ENCODE measurements at regions not wholly inside any gene's neighbourhood (a gene's known extent, or its start where the extent isn't known, plus 50 kb on each side); places are given as distances from the start of the nearest gene placed in this dataset.
"Not testable (repeated sequence)": the region's sequence is repeated elsewhere in the genome, so short reads cannot be mapped to it uniquely, and the experiment has no call there.

DNA sequence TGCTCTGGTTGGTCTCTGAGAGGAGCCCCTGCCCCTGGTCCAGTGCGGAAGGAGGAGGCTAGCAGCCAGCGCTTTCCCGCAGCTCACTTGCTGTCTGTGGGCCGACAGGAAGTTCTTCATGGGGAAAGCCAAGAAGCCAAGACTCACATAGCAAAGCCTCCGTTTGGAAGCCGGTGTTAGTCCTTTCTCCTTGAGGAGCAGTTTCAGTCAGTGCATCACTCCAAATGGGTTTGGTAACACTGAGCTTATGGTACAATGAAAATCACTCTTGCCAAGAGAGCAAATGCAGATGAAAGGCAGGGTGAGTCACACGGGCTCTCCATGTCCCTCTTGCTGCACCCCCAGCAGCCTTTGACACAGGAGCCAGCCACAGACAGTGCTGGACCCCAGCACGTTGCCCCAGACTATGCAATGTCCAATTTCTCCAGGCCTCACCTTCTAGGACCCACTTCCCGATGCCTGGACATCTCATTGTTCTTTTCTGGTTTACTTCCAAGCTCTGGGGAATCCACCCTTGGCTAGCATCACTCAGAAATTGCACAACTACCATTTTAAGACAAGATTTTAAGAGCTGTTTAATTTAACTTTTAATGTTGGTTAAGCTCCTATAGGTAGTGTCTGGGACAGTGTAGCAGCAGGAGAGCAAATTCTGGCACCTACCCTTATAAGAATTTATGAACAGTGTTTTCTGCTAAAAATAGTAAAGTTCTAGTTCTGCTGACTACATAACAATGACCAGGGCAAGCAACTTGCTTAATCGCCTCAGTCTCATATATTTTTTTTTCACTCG, 174.9 kb downstream of the ASB1 start:
- no peak for DNase-seq

- no peak for DNase-seq
These were observed 175.7 kb downstream of the ASB1 start for GRCh38 chr2:238602223-238602960.

GRCh38 chr2:238603596-238603995, 176.9 kb downstream of the ASB1 start:
- no peak for DNase-seq

GRCh38 chr2:238606311-238606710, 179.6 kb downstream of the ASB1 start:
- DNase-seq: no peak

GRCh38 chr2:238613610-238614009, 186.9 kb downstream of the ASB1 start:
- DNase-seq: no peak

- DNase-seq: no peak
These were observed 187.6 kb downstream of the ASB1 start for GRCh38 chr2:238614376-238614775.

GRCh38 chr2:238615187-238615586, 188.5 kb downstream of the ASB1 start:
- no peak for DNase-seq

- DNase-seq: no peak
These were observed 190.0 kb downstream of the ASB1 start for GRCh38 chr2:238616681-238617080.

DNA sequence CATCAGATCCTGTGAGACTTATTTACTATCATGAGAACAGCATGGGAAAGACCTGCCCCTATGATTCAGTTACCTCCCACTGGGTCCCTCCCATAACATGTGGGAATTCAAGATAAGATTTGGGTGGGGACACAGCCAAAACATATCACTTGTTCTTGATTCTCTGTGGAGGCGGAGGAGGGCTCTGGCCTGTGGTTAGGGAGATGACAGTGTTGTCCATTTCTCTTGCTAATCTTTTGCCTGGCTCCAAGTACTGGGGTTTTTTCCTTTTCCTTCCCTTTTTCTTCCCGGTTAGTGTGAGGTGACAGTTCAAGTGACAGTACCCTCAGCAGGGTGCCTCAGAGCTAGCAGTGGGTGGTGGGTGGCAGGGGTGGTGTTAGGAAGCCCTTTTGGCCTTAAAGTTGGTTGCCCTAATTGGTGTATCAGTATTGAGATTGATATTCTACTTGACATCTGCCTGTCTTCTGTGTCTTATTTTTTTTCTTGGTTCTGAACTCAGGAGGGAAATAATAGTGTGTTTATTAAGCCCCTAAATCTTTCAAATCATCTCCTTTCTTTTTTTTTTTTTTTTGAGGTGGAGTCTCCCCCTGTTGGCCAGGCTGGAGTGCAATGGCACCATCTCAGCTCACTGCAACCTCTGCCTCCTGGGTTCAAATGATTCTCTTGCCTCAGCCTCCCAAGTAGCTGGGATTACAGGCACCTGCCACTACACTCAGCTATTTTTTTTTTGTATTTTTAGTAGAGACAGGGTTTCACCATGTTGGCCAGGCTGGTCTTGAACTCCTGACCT, 192.0 kb downstream of the ASB1 start:
- not testable (repeated sequence) for DNase-seq

DNA sequence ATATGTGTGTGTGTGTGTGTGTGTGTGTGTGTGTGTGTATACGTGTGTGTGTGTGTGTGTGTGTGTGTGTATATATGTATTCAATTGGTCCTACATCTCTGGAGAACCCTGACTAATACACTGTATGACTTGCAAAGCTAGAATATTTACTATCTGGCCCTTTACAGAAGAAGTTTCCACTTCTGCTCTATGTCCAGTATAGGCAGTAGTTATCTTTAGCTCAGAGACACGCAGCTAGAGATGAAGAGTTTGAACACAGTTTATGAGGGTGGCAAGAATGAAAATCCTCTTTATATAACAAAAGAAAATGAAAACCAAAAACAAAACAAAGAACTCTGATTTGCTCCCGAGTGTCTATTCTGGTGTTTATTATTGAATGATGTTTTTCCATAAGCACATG, 201.2 kb downstream of the ASB1 start:
- no peak for DNase-seq

- DNase-seq: no peak
These were observed 202.3 kb downstream of the ASB1 start for GRCh38 chr2:238629064-238629463.

DNA sequence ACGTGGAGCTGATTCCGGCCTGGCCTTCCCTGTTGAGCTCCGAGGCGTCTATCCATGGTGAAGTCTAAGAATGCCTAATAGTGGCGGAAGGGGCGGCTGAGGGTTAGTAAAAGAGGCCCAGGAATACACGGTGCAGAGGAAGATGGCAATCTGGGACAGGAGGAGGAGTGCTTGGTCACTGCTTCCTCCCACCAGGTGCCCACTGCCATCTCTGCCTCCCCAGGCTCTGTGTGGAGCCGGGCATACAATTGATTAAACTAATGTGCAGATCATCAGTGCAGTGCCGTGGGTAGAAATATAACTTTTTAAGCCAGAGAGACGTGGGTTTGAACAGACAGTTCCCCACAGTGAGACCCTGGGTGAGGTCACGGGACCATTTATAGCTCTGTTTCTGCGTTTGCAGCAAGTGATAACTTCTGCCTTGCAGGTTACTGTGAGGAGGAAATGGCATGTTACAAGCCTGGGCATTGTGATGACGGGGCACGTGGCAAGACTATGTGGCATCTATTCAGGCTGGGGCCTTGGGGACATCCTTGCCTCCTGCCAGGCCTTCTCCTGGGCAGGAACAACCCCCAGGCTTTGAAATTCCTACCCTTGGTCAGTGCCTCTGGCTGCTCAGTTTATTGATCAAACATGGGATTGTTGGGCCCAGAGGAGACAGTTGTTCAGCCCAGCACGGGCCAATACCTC, 204.9 kb downstream of the ASB1 start:
- no peak for DNase-seq

GRCh38 chr2:238632181-238633060, 205.7 kb downstream of the ASB1 start:
- no peak for DNase-seq

- DNase-seq: no peak
These were observed 206.9 kb downstream of the ASB1 start for GRCh38 chr2:238633426-238634328.

DNA sequence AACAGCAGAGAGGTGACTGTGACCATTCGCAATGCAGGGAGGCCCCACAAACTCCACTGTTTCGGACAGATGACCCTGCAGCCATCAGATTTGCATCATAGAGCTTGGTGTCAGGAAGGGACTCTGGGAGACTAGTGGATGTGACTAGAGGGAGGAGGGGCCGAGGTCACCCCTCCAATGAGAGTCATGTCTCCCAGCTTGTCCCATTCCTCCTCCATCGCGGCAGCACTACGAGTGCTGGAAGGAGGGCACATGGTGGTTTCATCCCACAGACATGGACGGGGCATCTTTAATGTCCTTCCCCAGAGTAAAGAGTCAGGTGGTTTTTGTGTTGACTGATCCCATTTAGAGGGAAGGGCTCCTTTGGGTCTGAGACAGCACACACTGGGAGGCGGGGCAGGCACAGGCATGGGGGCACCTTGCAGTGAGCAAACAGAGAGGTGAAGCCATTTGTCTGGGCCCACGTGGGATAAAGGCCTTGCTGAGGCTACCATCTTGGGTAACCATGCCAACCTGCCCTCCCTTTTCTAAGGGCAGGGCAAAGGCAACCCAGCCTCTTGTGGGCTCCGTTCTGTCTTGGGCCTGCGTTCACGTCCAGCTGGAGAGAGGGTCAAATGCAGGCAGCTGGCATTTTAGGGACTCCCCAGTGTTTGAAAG, 208.1 kb downstream of the ASB1 start:
- DNase-seq: no peak

- DNase-seq: no peak
These were observed 208.9 kb downstream of the ASB1 start for GRCh38 chr2:238635647-238636051.

DNA sequence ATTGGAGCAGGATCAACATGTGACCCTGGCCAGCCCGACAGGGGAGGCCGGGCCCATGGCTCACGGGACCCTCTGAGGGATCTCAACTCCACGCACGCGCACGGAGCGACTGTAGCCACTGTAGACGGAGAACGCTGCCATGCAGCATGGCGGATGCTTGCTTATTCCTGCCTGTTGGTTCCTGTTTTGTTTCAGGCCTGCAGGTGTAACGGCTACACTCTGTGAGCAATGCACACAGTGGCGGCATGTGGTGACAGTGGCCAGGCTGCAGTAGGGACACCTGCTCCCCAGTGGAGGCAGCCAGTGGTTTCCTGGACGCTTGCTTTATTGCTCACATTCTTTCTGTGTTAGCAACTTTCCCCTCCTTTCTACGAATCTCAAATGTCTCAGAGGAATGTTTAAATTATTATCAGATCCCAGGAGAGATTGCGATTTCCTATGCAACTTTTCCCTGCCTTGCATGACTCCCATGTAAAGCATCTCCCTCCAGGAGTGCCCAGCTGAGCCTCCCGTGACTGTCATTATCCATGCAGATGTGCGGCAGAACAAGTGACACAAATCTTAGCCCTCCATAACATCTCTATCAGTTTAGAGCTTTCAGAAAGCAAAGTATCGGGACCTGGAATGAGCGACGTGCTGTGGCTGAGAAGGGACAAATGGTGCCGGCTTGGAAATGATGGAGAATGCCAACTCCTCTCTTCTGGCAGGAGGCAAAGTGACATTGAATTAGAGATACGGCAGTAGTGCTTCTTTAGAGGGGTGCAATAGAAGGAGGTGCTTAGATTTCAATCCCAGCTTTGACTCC, 209.7 kb downstream of the ASB1 start:
- no peak for DNase-seq

DNA sequence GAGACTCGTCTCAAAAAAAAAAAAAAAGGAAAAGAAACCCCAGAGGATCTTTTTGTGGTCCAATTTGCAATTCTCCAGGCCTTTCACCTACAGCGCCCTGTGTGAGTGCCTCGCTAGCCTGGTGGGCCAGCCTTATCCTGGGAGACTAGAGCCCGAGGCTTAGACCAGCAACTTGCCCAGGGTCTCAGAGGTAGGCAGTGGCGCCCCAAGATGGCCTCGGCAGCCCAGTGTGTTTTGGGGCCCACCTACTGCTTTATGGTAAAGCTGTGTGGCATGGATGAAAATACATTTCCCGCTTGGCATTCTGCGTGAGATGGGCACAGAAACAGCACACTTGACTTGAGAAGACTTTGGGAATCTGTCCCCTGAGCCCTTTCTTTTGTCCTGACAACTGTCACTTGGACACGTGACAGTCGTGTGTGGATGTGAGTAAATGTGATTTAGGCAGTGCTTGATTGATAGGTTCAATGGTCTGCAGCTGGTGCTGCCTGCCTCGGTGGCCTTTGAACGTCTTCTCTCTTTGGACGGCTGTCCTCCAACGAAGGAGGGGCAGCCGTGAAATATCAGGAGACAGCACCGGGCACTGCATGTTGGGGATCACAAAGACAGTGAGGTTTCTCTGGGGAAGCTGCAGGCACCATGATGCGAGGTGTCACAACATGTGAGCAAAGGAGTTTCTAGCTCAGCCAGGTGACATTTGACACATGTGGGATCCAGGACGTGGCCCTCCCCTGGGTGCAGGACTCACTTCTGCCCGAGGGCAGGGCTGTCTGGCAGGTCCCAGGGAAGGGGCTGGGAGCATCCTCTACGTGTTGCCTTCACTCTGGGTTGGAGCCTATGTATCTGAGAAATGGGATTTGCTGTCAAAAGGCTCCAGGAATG, 209.5 kb upstream of the TWIST2 start:
- no peak for DNase-seq
